GM21381 (cell line): ENCODE measurements at regions not wholly inside any gene's neighbourhood (a gene's known extent, or its start where the extent isn't known, plus 50 kb on each side); places are given as distances from the start of the nearest gene placed in this dataset.
"Not testable (repeated sequence)": the region's sequence is repeated elsewhere in the genome, so short reads cannot be mapped to it uniquely, and the experiment has no call there.

ENCODE experiments used
- ATAC-seq: cut with Tn5 transposase; IDR thresholded peaks from one replicate; pipeline ENCODE4 v1.9.1; 2021; ENCODE audit warnings: mild to moderate bottlenecking, moderate library complexity; ENCODE audit not compliant: unreplicated experiment

DNA sequence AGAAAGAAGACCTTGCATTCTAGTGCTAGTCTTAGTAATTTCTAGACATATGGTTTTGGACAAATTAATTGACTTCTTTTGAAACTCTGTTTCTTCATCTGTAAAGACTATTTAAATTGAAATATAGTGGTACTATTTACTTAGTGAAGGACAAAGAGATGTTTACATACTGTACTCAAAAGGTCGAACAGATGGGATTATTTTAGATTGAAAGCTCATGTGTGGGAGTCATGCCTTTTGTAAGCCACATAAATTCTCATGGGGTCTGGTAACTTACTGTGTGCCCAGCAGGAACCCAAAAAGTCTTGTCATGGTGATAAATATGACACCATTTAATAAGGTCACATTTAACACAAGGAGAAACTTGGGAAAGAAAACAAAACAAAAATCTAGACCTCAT, 368.2 kb upstream of the CITED2 start:
- ATAC-seq: no peak

DNA sequence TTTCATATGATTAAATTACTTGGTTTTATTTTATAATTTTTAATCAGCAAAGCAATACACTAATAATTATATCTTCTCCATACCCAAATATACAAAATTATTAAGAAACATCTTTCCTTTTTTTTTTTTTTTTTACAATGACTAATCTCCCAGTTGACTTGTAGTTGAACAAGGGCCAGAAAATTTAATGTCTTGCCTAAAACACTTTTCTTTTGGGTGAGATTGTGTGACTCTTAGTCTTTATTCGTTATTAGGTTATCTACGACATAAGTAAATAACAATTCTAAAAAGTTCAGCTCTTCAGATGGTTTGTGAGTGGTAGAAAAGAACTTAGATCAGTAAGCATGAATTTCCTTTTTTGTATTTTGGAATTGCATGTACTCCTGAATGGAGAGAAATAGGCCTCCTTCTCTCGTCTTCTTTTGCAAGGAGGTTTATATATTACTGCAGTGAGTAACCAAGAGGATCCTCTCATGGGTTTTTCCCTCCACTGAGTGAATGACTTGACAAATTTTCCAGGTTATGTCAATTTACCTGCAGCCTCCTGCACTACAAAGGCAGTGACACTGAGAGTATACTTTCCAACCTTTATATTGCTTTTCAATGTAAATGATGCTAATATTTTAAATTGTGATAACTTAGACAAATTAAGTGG, 364.5 kb upstream of the CITED2 start:
- ATAC-seq: no peak

DNA sequence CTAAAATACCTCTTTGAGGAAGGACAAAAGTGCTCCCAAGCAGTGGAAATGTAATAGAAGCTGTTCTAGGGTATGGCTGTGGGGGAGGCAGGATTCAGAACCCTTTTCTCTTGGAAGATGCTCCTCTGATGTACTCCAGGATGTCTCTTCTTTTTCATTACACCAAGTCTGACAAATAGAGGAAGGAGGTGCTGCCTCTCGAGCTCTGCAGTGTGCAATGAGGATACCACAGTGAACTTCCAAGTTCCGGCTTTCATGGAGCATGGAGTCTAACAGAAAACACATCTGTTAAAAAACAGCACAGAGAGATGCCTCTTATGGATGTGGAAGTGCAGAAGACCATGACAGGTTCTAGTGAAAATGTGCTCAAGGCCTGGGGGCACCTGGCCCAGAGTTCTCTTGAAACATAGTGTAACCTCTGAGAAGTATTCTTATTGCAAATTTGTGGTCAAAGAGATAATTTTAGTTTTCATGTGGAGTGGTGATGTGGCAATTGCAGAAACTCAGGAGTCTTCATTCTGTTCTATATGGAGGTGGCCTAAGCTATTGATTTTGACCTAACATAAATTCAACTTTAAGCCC, 362.0 kb upstream of the CITED2 start:
- ATAC-seq: no peak

DNA sequence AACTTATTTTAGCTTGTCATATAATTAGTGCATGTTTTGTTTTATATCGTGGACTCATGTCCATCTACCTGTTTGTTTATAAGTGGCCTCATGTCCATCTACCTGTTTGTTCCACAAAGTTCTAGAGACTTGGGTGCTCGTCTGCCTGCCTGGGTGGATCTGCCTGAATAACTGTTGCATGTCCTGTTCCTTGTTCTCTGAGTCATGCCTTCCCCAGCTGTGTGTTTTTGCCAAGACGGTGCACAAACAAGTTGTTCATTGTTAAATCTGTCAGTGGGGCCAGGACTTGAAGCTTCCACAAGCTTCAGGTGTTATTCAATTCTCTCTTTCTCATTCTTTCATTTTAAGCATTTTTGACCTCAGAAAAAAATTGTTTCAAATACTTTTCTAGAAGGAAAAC, 358.0 kb upstream of the CITED2 start:
- no peak for ATAC-seq

DNA sequence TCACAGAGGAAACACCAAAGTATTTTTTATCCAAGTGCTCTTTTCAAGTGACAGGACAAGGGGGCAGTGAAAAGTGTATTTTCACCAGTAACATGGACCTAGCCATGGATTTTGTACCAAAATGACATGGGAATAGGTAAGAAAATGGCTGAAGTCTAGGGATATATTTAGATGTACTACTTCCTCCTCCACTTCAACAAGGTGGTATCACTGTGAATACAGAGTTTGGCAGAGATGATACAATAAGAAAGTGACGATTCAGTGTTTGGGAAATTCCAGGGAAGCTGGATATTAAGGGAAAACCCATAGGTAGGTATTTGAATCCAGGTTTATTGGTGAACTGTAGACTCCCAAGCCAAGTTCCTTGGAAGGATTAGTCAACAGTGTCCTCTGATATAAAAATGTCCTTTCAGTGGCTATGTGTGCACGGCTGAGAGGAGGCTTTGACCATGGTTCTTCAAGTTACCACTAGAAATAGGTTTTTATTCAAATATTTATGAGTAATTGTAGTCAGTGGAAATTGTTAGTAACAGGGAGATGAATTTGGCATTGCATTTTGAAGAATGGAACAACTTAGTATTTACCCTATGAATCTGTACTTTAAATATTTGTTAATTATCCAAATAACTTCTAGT, 356.0 kb upstream of the CITED2 start:
- ATAC-seq: no peak

DNA sequence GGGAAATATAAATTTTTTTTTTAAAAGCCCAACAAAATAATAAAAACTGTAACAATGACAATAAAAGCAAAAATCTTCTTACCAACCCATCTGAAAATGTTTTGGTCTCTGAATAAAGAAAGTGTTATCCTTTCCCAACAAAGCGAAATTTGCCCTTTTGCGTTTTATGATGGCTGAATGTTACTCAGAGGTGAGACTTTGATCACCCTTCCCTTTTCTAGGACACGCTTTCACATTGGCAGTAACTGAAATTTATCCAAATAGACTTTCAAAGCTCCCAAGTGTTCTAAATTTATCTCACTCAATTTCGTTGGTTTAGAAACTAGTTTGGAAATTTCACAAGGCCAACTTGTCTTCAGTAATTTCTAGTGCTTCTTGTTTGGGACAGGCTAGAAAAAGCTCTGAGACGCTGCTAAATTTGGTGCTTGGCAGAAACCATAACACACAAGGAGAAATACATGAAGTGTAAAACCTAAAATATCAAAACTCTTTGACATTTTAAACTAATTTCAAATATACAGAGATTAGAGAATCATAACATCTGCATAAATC, 354.5 kb upstream of the CITED2 start:
- no peak for ATAC-seq

DNA sequence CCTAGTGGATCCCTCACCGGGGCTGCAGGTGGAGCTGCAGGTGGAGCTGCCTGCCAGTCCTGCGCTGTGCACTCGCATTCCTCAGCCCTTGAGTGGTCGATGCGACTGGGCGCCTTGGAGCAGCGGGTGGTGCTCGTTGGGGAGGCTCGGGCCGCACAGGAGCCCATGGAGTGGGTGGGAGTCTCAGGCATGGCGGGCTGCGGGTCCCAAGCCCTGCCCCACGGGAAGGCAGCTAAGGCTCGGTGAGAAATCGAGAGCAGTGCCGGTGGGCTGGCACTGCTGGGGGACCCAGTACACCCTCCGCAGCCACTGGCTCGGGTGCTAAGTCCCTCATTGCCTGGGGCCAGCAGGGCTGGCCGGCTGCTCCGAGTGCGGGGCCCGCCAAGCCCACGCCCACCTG, 351.8 kb upstream of the CITED2 start:
- not testable (repeated sequence) for ATAC-seq

DNA sequence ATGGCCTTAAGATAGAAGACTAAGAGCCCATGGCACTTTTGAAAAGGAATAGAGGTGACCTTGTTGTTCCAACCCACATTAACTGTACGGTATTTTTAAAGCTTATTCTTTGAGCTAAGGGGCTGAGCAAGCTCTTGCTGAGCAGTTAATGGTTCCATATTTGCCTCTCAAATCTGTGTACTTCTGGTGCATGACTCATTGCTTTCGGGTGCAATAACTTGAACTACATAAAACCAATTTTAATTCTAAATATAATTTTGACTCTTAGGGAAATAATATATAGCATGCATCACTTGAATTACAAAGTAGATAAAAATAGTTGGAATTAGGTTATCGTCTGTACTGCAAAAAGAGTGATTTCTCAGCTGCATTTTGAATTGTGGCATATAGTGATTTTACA, 348.1 kb upstream of the CITED2 start:
- no peak for ATAC-seq

DNA sequence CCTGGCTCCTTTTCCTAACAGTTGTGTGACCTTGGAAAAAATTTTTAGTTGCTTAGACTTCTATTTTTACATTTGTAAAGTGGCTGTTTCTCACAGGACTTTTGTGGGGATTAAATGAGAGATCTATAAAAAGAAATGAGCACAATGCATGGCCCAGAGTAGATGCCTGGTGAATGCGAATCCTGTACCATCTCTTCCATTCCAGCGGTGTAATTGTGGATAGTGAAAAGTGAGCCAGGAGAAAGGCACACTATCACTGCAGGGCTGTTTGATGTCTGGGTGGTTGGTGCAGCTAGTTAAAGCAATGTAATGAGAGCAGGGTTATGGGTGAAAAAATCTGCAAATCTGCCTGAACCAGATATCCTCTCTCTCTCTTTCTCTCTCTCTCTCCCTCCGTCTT, 347.5 kb upstream of the CITED2 start:
- ATAC-seq: no peak

DNA sequence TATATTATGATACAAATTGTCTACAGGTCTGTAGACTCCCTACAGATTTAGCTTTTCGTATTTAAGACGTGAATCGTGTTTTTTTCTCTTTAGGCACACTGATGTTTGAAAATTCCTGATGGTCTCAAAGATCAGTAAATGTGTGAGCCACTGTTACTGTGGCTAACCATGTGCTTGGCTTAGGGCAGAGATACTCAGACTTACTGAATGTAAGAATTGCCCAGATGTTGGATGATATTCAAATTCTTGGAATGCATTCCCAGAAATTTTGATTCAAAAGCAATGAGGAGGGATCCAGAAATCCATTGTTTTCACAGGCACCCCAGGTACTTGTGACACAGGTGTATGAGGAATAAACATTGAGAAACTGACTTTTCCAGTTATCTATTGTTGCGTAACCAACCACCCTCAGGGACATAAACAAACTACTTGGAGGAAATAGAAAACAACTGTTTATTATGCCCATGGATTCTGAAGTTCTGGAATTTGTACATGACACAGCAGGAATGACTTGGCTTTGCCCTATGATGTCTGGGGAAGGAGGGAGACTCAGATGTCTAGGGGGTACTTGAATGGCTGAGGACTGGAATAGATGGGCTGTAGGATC, 339.6 kb upstream of the CITED2 start:
- ATAC-seq: no peak

DNA sequence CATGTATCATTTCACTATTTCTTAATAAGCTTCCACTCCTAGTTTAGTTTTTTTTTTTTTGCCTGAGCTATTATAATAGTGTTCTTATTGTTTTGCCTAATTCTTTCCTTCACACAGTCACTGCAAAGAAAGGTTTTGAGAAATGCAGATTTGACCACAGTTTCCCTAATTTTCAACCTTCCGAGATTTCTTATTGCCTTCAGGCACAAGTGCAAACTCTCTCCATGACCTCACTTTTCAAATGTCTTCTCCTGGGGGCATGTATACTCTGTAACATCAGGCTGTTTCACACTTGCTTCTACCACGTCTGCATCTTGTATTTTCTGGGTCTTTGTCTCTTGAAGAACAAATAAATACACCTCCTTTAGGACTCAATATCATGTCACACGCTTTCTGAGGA, 339.0 kb upstream of the CITED2 start:
- ATAC-seq: no peak

DNA sequence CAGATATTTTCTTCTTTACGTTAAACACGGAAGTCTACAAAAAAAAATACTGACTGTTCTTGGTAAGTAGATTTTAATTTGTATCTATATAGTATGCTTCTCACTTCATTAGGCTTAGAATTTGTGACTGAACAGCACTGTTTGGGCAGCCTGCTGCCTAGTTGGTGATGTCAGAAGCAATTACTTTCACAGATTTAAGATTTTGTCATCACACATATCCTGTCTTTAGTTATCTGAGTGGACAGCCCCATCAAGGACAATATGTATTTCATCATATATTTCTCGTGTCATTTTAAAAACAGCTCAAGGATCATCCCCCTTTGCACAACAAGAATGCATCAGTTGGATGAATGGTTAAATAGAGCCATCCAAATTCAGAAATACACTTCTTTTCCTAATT, 338.4 kb upstream of the CITED2 start:
- ATAC-seq: no peak

DNA sequence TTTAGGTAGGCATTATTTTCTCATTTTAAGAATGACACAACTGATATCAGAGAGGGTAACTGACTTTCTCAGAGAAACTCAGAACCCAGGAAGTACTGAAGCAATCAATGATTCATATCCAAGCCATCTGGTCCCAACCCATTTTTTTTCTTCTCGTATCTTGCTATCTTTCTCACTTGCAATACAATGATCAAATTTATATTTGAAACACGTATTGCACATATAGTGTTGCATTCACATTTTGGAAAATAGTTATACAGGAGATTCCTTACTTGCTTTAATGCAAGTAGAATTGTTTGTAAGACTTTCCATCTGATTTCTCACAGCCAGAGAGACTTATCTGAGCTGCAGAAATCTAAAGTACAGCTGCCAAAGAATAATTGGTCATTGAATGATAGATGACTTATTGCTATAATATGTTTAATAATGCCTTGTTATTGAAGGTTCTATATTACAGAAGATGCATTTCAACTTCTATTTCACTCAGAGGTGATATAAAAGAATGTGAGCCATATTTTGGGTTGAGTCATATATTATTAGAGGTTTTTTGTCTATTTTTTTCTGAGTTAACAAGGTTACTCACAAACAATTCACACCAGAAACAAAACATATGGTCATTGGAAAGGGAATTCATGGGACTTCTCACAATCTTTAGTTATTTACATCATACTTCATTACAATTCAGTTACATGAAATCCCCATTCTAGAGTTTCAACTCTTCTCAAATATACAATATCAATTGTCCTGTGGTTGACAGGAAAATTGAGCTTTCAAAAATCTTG, 337.5 kb upstream of the CITED2 start:
- ATAC-seq: no peak

DNA sequence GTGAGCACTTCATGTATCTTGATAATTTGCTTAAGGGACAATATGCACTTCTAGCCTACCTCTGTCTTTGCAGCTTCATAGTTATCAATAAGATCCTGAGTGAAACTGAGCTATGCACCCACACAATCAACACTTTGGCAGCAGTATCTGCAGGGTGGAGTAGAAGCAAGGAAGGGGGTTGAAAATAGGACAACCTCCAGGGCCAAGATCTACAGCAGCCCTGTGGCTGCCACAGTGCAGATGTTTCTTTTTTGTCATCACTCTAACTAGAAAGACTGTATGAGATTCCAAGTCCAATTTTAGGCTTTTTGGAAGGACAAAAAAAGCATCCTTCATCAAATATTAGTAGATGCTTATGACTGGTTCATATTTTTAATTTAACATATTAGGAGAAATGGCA, 336.1 kb upstream of the CITED2 start:
- no peak for ATAC-seq

DNA sequence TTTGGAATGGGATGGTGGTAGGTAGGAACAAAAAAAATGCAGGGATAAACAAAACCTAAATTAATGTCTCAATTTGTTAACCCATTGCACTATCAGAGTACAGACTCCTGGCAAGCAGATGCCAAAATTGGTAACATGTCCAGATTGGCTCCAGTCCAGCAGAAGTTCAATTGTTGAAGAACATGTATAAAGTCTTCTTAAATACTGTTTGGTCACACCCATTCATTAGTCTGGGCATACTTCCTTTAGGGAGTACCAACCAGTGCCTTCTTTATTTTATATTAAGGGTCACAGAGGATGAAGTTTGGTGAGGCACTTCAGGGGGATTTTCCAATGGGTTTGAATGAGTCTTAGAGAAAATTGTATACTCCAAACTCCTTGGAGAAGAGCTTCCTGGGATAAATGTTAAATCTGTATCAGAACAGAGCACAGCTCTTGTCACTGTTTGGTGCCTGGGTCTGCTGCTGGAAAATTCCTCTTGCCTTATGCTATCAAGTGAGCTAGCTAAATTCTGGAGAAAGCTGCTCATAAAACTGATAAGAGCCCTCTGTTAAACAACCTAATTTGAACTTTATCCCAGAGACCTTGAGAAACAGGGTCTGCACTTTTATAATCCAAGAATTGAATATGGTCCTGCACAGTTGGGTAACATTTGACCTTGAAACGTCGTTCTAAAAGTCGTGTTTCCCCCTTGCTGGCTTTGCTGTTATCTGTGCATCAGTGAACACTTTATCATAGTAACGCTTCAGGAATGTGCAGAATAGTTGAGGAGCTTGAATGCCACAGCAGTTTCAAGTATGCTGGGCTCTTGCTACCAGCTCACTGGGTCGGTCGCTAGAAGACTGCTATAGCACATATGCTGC, 334.1 kb upstream of the CITED2 start:
- ATAC-seq: no peak

DNA sequence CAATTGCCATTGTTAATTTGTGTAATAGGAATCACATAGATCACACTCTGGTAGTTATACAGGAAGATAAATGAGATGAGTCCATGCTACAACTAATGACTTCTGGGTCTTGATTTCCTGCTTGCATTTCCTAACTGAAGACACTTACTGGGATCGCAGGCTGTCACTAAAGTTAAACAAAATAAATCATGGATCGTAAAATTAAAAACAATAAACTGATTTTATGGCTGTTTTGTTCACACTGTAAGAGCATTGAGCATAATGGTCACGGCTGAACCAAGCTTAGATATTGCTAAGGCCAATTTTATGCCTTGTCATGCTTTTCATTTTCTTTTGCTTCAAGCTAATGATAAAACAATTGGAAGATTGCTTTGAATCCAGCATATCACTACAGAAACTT, 332.5 kb upstream of the CITED2 start:
- no peak for ATAC-seq

DNA sequence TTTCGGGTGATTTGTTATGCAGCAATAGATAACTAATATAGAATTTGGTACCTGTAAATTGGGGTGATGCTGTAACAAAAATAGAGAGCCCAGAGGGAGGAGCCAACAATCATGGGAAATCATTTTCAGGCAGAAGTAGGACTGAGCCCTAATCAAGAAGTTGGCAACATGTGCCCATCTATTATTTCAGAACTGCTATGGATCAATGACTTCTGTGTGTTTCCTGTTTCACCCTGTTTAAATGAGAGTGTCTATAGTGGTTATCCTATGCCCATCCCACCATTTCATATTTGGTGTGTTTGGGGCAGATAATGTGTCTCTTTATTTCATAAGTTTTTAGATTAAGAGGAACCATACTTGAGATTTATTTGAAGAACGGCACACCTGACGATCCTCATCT, 330.8 kb upstream of the CITED2 start:
- ATAC-seq: no peak

DNA sequence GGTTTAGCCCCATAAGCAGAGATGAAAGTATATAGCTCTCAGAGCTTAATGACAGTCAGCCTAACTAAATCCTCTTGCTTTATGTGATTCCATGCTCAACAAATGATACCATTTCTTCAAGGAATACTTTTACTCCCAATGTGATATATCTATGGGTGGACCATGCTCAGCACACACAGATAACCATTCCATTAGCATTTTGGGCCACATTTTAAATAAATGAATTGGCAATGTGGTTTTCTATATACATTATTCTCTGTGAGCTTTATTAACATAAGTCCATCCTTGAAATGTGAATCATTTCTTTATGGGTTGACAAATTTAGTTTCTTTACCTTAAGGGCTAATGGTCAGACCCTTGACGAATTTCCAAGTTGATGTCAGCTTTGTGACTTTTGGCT, 329.3 kb upstream of the CITED2 start:
- no peak for ATAC-seq

DNA sequence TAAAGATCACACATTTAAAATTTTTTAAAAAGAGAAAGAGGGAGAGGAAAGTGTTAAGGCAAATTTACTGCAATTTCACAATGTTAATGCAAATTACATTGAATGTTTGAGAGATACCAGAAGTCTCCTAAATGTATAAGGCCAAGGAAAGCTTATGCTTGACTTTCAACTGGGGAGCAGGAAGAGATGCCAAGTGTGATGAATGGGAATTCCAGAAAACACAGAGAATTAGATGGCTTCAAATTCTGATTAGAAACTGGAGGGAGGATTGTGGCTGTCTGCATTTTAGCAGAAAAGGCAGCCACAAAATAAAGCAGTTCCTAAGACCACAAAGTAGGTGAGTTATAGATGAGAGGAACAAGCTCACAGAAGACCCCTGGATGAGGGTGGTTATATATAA, 328.3 kb upstream of the CITED2 start:
- no peak for ATAC-seq

DNA sequence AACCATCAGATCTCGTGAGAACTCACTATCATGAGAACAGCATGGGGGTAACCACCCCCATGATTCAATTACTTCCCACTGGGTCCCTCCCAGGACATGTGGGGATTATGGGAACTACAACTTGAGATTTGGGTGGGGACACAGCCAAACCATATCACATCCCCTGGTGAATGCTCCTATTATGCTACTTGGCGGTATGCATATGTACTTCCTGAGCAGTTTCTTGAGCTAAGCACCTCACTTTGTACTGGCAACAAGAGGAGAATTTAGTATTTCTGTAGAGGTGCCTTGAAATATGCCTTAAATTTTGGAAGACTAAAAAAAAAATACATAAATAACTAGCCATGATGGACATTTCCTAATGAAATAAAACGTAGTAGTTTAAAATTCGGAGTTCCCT, 327.2 kb upstream of the CITED2 start:
- no peak for ATAC-seq
